H1 (cell line): ENCODE measurements at regions not wholly inside any gene's neighbourhood (a gene's known extent, or its start where the extent isn't known, plus 50 kb on each side); places are given as distances from the start of the nearest gene placed in this dataset.

Source experiments
- MAX ChIP-seq: IDR thresholded peaks from 2 replicates; pipeline ENCODE4 v1.6.1; 2012; ENCODE audit warnings: inconsistent platforms
- POLR2A ChIP-seq, 2 experiments: IDR thresholded peaks; 1 replicate in 1 of 2; 2 replicates in 1 of 2; pipeline ENCODE4 v1.6.1; 2011; ENCODE audit warnings: low read depth in 2 of 2, low read length in 2 of 2, mild to moderate bottlenecking in 2 of 2; ENCODE audit errors: control extremely low read depth in 1 of 2
- POLR2AphosphoS5 ChIP-seq: IDR thresholded peaks from 2 replicates; pipeline ENCODE4 v1.6.1; 2011; ENCODE audit warnings: low read depth, low read length
- TF ChIP-seq, protein P1 (sequence below), 3 experiments: IDR thresholded peaks; 1 replicate in 2 of 3; 2 replicates in 1 of 3; pipeline versions ENCODE4 v1.5.1 to v1.6.1; 2011; ENCODE audit warnings: low read length in 3 of 3, mild to moderate bottlenecking in 3 of 3, inconsistent platforms in 2 of 3, low read depth in 1 of 3, moderate library complexity in 1 of 3; ENCODE audit not compliant: insufficient read depth in 1 of 3; ENCODE audit errors: control extremely low read depth in 1 of 3

- TF ChIP-seq POLR2AphosphoS5 (no peak), MAX (no peak), POLR2A (IDR thresholded peaks at IDR 0.05; ENCODE audit: control extremely low read depth in 1 of 2, low read depth in 2 of 2, low read length in 2 of 2) (no peak)
- TF ChIP-seq, protein P1, sequence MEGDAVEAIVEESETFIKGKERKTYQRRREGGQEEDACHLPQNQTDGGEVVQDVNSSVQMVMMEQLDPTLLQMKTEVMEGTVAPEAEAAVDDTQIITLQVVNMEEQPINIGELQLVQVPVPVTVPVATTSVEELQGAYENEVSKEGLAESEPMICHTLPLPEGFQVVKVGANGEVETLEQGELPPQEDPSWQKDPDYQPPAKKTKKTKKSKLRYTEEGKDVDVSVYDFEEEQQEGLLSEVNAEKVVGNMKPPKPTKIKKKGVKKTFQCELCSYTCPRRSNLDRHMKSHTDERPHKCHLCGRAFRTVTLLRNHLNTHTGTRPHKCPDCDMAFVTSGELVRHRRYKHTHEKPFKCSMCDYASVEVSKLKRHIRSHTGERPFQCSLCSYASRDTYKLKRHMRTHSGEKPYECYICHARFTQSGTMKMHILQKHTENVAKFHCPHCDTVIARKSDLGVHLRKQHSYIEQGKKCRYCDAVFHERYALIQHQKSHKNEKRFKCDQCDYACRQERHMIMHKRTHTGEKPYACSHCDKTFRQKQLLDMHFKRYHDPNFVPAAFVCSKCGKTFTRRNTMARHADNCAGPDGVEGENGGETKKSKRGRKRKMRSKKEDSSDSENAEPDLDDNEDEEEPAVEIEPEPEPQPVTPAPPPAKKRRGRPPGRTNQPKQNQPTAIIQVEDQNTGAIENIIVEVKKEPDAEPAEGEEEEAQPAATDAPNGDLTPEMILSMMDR (IDR thresholded peaks at IDR 0.05; ENCODE audit: control extremely low read depth in 1 of 3, insufficient read depth in 1 of 3, low read depth in 1 of 3, low read length in 3 of 3): no peak
Observed at GRCh38 chr20:56805313-56805712, 176.2 kb downstream of the TFAP2C start.
